GM21619 (cell line): ENCODE measurements at regions not wholly inside any gene's neighbourhood (a gene's known extent, or its start where the extent isn't known, plus 50 kb on each side); places are given as distances from the start of the nearest gene placed in this dataset.
A peak's percentile ranks its signal among the peaks of the same experiment; 100 is the strongest.

Experiments
- ATAC-seq: cut with Tn5 transposase; IDR thresholded peaks from one replicate; pipeline ENCODE4 v1.9.1; 2021; ENCODE audit not compliant: unreplicated experiment

GRCh38 chr7:121575194-121575765 lies 179.2 kb upstream of the FAM3C start:
- ATAC-seq: no peak

- no peak for ATAC-seq
Measured at GRCh38 chr7:121574109-121574508, 178.0 kb upstream of the FAM3C start.

GRCh38 chr7:121572615-121573014 lies 176.5 kb upstream of the FAM3C start:
- no peak for ATAC-seq

- no peak for ATAC-seq
Measured at GRCh38 chr7:121570365-121570764, 174.3 kb upstream of the FAM3C start.

- no peak for ATAC-seq
Measured at GRCh38 chr7:121563177-121563576, 167.1 kb upstream of the FAM3C start.

- no peak for ATAC-seq
Measured at GRCh38 chr7:121562259-121562658, 166.2 kb upstream of the FAM3C start.

GRCh38 chr7:121561717-121562116 lies 165.6 kb upstream of the FAM3C start:
- no peak for ATAC-seq

GRCh38 chr7:121560267-121560990 lies 164.3 kb upstream of the FAM3C start:
- no peak for ATAC-seq

GRCh38 chr7:121558288-121558687 lies 162.2 kb upstream of the FAM3C start:
- ATAC-seq: no peak

- ATAC-seq: no peak
Measured at GRCh38 chr7:121557034-121557892, 161.2 kb upstream of the FAM3C start.

- ATAC-seq: no peak
Measured at GRCh38 chr7:121555558-121555957, 159.4 kb upstream of the FAM3C start.

GRCh38 chr7:121547544-121548092 lies 151.5 kb upstream of the FAM3C start:
- ATAC-seq: peak; percentile 65

GRCh38 chr7:121546632-121547543 lies 150.8 kb upstream of the FAM3C start:
- ATAC-seq: peak; percentile 8

- ATAC-seq: no peak
Measured at GRCh38 chr7:121545418-121545817, 149.3 kb upstream of the FAM3C start.

GRCh38 chr7:121544726-121545125 lies 148.6 kb upstream of the FAM3C start:
- peak; percentile 71 for ATAC-seq

- no peak for ATAC-seq
Measured at GRCh38 chr7:121544238-121544637, 148.1 kb upstream of the FAM3C start.

GRCh38 chr7:121541457-121541856 lies 145.3 kb upstream of the FAM3C start:
- no peak for ATAC-seq

GRCh38 chr7:121540138-121540537 lies 144.0 kb upstream of the FAM3C start:
- ATAC-seq: no peak

GRCh38 chr7:121537031-121537430 lies 140.9 kb upstream of the FAM3C start:
- no peak for ATAC-seq
